ENCODE measurements at regions not wholly inside any gene's neighbourhood (a gene's known extent, or its start where the extent isn't known, plus 50 kb on each side); places are given as distances from the start of the nearest gene placed in this dataset.

GRCh38 chr10:113447278-113447677 is 105.6 kb upstream of the HABP2 start:
- FAIRE-seq = no peak

DNA sequence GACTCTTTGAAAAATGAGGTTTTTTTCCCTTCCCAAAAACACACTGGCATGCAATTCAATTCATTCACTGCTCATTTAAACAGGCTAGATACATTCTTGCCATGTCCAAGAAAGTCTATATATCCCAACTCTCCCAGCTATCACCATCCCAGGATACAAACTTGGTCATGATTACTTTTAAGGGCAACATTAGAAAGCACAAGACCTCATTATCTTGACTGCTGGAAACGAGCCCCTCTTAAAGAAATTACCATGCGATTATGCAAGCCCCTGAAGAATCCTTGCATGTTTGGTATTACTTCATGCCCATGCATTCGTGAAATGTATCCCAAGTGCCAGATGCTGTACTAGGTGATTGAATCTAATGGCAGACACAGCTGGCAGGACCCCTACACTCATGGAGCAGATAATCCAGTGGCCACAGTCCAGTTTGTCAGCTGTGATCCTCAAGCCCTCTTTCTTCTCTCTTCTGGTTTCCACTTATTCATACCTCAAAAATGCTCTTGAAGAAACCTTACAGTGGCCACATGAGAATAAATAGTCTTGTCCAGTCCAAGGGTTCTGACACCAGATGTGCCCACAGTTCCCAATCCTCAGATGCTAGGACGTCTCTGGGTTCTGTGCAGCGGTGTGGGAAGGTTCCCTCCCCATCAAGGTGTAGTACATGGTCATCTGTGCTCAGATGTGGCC is 103.7 kb upstream of the HABP2 start:
- no peak for FAIRE-seq

GRCh38 chr10:113450046-113450804 is 102.6 kb upstream of the HABP2 start:
- FAIRE-seq = no peak

- FAIRE-seq = no peak
Observed at GRCh38 chr10:113450906-113451305, 101.9 kb upstream of the HABP2 start.

GRCh38 chr10:113452146-113452845 is 100.6 kb upstream of the HABP2 start:
- FAIRE-seq = no peak

- FAIRE-seq = no peak
Observed at GRCh38 chr10:113453351-113453750, 99.5 kb upstream of the HABP2 start.

DNA sequence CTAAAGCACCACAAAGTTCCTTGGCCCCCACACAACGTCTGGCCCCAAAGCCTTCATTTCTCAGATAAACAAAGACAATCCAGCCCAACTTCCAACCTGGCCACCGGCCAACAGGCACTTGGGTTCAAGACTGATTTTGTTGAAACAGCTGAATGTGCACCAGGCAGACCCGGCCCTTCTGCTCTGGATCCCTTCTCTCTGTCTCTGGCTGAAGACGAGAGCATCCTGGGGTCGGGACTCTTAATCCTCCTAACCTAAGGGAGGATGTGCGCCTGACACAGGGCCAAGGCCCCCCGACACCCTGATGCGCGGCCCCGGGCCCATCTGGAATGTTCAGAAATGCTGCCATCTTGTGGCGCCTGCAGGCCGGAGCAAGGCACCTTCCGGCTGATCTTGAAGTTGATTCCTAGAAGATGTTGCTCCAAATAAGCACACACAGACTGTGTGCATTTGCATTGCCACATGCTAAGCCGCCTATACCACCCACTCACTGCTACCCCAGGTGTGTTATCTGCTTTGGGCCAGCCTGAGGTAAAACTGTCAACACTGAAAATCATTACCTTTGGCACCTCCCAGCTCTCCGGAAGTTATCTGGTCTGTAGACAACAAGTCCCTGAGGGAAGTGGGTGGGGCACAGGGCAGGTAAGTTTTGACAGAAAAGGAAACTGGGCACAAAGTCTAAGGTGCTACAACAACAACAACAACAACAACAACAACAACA is 98.4 kb upstream of the HABP2 start:
- no peak for FAIRE-seq

GRCh38 chr10:113455947-113456346 is 96.9 kb upstream of the HABP2 start:
- FAIRE-seq = no peak

- no peak for FAIRE-seq
Observed at GRCh38 chr10:113456741-113457140, 96.1 kb upstream of the HABP2 start.

- no peak for FAIRE-seq
Observed at GRCh38 chr10:113457408-113457807, 95.4 kb upstream of the HABP2 start.

- no peak for FAIRE-seq
Observed at GRCh38 chr10:113458451-113458850, 94.4 kb upstream of the HABP2 start.

DNA sequence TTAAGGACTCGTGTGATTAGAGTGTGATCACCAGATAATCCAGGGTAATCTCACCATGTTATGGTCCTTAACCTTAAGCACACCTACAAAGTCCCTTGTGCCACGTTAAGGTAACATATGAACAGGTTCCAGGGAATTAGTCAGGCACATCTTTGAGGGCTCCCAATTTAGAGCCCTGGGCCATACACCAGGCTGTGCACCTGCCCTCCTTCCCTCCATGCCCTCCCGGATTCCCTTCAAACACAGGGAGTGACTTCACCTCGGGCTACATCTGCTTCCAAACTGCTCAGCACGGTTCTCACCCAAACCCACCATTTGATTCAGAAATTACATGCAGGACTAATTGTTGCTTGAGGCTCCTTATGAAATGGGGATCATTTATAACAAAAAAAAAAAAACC is 93.9 kb upstream of the HABP2 start:
- FAIRE-seq = no peak

DNA sequence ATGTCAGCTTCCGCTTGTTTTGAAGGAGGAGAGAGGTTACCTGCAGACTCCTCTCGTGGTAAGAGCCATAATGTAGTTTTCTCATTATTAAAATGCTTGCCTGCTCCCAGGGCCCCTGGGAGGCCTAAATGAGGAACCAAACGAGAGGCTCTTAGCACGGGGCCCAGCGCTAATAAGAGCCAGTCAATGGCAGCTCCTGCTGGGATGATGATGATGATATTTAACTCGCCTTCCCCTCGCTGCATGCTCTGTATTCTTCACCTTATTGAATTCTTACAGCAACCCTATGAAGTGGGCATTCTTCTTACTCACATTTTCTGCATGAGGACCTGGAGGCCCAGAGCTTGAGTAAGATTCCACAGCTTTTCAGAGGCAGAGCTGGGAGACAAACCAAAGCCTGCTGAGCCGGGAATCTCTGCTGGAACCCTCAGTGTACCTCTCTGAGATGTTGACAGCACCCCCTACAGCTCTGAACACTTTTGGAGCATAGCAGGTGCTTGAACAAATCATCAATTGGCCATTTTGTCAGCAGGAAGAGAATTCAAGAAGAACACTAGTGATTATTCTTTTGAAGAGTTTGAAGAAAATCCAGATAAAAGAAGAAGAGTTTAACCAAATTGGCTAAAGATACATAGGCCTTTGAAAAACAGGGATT is 93.1 kb upstream of the HABP2 start:
- no peak for FAIRE-seq

DNA sequence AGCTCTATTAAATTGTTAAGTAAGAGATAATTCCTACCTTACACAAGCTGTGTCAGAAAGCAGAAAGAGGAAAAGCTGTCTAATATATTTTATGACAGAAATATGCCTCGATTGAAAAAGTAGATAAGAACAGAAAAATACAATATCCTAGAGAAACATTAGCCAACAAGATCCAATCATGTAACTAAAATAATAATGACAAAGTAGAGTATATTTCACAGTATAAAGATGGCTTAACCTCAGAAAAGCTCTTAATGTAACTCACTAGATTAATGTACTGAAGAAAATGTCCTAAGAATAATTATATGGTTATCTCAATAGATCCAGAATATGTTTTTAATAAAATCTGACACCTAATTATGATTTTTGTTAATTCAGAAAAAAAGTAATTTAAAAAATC is 89.8 kb upstream of the HABP2 start:
- FAIRE-seq = no peak

- FAIRE-seq = no peak
Observed at GRCh38 chr10:113463777-113464176, 89.1 kb upstream of the HABP2 start.

- no peak for FAIRE-seq
Observed at GRCh38 chr10:113469796-113470195, 83.1 kb upstream of the HABP2 start.

- no peak for FAIRE-seq
Observed at GRCh38 chr10:113470372-113471240, 82.2 kb upstream of the HABP2 start.

DNA sequence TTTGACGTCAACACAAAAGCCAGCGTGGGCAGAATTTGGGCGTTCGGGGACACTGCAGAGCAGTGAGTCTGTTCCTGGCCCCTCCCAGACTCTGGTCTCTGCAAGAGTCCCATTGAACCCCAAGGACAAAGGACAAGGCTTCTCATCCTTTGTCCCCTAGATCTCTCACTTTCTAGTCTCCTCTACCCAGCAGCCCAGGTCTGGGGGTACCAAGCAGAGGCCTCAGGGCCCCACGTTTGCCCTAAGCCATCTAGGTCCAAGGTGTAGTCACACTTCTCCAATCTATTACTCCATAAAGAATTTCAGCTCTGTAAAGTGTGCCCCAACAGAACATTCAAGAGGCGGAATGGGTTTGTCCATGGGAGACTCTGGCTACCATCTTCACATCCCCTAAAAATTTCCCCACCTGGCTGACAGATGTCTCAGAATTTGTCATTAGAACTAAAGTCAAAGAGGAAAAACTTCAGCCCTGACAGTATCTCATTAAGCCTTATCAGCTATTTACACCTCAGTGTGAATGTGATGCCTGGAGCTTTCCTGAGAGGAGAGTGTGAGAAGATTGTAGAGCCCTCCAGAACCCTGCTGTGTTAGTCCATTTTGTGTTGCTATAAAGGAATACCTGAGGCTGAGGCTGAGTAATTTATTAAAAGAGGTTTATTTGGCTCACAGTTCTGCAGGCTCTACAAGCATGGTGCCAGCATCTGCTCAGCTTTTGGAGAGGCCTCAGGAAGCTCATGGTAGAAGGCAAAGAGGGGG is 81.4 kb upstream of the HABP2 start:
- FAIRE-seq = no peak

DNA sequence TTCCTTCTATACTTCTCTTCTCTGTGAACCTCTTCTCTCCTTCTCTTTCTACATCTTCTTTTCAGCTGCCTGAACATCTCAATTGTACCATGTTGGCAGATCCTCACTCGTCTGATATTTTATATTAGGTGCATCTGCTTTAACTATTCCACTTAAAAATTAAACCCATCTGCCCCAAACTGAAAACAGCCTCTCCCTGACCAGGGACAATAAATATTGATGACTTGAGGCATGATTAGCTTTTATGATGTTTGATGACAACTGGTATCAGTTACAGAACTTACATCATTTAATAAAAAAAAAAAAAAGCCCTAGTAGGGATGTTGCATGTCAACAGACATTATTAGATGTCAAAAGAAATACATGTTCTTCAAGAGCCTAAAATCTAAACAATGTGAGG is 79.8 kb upstream of the HABP2 start:
- no peak for FAIRE-seq

DNA sequence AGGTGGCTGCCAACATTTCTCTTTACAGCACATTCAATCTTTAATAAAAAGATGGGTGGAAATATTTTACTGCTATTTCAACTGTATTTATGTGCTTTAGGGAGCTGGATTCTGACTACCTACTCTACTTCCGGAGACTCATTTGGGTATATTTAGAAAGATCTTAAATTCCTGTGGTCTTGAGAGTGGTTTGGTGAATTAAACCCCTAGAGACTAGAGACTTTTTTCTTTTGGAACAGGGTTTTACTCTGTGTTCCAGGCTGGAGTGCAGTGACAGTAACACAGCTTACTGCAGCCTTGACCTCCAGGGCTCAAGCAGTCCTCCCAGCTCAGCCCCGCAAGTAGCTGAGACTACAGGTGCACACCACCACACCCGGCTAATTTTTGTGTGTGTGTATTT is 79.0 kb upstream of the HABP2 start:
- FAIRE-seq = no peak

DNA sequence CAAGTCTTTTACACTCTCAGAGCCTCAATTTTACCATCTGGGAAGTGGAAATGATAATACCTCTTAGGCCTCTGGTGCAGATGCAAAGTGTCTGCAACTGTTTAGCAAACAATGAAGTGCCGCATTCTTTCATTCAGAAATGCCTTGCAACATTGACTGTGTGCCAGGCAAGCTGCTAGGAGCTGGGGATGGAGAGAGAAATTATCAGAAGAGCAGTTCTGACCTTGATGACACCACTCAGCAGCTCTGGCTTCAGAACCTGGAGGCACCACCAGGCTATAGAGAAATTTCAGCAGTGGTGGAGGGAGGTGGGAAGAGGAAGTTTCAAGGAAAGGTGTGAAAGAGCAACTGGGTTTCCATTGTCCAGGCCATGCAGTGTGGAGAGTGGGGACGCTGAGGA is 78.1 kb upstream of the HABP2 start:
- no peak for FAIRE-seq
